Iris pigment epithelial cell (primary cell): ENCODE measurements at regions not wholly inside any gene's neighbourhood (a gene's known extent, or its start where the extent isn't known, plus 50 kb on each side); places are given as distances from the start of the nearest gene placed in this dataset.

ENCODE experiments used
- DNase-seq: peaks from one replicate; pipeline ENCODE4 v3.0.0-alpha.2; 2011; ENCODE audit warnings: low read depth

GRCh38 chr6:47117314-47117713, 75.2 kb upstream of the ADGRF1 start:
- no peak for DNase-seq

- DNase-seq, result no peak
Measured at GRCh38 chr6:47116606-47117005, 74.5 kb upstream of the ADGRF1 start.

DNA sequence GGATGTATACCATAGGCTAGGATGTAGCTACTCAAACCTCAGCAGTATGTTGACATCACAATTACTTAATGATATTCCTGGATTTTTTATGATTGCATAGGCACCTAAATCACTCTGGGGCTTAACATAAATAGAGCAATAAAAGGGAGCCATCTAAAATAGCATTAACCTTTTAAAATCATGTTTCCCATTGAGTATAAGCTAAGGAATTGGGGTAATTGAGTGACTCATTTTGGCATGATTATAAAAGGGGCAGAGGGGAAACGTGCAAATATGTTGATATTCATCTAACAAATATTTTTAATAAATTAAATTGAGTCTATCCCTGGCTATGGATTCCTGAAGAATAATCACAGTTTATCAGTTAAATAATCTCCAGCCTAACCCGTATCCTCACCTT, 74.0 kb upstream of the ADGRF1 start:
- no peak for DNase-seq

DNA sequence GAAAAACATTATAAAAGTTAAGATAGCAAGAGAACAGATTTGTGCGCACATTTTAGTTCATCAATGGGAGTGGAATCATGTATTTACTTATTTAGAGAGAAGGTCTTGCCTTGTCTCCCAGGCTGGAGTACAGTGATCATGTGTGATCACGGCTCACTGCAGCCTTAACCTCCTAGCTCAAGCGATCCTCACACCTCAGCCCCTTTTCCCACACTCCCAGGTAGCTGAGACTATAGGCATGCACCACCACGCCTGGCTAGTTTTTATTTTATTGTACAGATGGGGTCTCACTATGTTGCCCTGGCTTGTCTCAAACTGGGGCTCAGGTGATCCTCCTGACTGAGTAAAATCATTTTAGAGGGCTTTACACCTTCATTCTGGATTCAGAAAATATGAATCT, 72.3 kb upstream of the ADGRF1 start:
- DNase-seq, result no peak

DNA sequence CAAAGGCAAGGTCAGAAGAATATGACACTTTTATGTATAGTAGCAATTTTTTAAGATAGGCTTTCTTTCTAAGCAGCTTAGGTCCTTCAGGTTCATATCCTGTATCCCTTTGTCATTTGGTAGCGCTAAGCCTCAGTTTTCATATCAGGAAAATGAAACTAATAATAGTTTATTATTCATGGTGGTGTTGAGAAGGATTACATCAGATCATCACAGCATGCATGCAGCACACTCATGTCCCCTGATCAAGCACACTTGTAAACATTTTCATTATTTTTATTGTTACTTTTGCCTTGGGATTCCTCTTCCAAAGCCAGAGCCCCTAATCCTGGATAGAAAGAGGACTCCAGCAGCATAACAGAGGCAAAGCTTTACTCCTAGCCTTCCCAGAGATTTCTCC, 70.2 kb upstream of the ADGRF1 start:
- no peak for DNase-seq

DNA sequence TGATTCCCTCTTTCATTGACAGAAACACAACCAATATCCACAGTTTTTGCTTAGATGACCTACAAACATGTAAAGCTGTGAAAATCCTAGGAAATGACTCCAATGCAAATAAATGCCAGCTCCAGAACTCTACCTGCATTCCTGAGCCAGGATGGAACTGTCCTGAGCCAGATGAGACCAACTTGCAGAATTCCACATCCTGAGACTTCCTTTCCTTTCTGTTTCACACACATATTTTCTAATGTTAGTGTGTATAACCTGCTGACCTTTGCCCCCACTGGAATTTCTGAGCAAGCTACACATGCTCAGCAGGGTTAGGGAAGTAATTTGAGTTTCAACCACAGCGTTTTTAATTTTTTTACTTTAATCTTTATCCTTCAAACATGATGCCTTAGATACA, 69.6 kb upstream of the ADGRF1 start:
- DNase-seq, result peak; percentile 68

- no peak for DNase-seq
Measured at GRCh38 chr6:47109281-47109680, 67.1 kb upstream of the ADGRF1 start.

- no peak for DNase-seq
Measured at GRCh38 chr6:47106721-47107197, 64.6 kb upstream of the ADGRF1 start.

GRCh38 chr6:47106216-47106615, 64.1 kb upstream of the ADGRF1 start:
- DNase-seq, result no peak

- DNase-seq, result no peak
Measured at GRCh38 chr6:47105469-47106178, 63.5 kb upstream of the ADGRF1 start.

DNA sequence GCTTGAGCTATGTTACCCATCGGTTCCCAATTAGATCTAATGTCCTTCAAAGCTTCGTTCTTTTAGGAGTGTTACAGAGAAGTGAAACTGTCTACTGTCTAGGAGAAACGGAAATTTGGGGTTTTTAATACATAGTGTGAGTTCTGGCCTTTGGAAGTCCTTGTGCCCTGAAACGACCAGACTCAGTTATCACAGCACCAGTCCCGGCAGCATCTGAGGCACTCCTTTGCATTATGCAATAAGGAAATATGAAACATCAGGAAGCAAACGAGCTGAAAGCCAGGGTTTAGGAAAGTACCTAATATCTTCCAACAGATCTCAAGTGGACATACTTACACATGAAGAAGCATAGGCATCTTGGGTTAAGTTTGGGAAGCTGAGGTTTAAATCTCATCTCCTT, 61.8 kb upstream of the ADGRF1 start:
- DNase-seq, result peak; percentile 69

DNA sequence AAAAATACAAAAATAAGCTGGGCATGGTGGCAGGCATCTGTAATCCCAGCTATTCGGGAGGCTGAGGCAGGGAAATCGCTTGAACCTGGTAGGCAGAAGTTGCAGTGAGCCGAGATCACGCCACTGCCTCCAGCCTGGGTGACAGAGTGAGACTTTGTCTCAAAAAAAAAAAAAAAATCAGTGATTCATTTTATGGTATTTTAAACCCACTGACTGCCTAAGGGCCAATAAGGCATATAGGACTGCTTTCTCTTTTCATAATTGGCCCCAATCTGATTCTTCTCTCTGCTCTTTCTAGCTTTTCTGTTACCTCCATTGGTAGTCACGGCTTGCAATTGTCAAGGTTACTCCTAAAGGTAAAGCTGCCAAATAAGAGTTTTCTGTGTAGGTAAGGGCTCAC, 60.2 kb upstream of the ADGRF1 start:
- DNase-seq, result no peak

- peak; percentile 89 for DNase-seq
Measured at GRCh38 chr6:47098570-47098993, 56.5 kb upstream of the ADGRF1 start.

- DNase-seq, result peak; percentile 86
Measured at GRCh38 chr6:47097092-47097945, 55.2 kb upstream of the ADGRF1 start.

DNA sequence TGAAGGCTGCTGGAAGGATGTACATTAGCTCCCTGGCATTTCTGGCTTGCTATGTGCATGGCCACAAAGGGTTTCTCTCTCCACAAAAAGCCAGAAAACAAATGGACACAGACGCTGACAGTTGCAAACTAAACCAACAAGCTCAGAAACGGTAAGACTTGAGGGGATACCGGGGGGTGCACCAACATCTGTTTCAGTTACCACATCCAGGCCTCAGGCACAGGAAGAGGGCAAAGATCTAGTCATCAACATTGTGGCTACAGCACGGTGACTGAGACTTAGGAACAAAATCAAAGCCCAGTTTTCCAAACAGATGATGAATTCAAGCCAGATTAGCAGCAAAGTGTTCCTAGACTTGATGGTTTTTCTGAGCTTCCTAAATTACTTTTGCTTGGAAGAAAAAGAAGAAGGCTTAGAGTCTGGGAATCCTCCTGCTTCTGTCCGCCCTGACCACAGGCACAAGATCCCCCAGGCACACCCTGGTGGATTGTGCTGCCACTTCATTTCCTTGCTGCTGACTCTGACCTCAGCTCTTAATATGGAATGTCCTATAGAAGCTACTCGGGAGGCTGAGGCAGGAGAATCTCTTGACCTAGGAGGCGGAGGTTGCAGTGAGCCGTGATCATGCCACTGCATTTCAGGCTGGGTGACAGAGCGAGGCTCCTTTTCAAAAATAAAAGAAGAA, 54.2 kb upstream of the ADGRF1 start:
- no peak for DNase-seq

DNA sequence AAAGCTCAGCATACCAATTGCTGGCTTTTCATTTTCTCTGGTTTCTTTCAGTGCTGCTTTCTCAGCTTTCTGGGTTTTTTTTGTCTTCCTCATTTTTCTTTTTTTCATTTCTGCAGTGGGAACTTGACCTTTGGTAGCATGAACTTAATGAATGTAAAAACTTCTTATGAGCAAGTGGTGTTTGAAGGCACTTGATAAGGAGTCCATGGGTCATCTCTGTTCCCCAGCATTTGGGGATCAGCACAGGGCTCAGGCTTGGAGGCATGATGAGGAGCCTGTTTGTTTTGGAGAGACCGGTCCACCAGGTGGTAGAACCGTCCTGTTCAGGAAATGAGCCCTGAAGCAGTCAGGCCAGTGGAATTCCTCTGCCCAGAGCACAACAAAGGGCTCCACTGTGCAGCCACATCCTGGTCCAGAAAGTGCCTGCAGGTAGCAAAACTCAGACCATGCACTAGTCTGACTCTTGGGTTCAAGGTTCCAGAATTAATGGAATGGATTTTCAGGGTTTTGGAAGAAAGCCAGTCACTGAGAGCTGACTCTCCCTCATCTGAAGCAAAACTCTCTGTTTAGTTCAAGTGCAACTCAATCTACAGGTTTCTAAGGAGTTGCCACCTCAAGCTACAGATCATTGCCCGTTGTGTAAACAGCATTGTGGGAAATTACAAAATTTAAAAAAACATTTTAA, 52.3 kb upstream of the ADGRF1 start:
- peak; percentile 12 for DNase-seq

DNA sequence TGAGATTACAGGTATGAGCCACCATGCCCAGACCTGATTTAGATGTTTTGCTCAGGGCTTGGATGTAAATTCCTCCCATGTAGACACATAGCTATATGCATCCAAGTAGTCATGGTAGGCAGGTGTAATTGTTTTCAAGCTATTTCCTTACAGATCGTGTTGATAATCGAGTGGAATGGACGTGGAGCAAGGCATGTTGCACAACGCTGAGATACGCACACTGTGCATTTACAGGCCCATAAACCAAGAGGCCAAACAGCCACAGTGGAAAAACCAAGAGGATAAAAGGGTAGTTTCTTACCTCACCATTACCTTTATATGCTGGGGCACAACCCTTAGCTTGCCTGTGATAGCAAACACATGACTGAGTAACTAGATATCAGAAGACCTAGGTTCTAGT, 51.0 kb upstream of the ADGRF1 start:
- DNase-seq, result no peak

GRCh38 chr6:47091886-47092668, 49.9 kb upstream of the ADGRF1 start:
- no peak for DNase-seq
